T-helper 2 cell treated with Interferon-gamma antibody and Interleukin-4, amounts not matched to agents 100 ng/mL and 5 ng/mL, for 36 hours (primary cell): ENCODE measurements at regions not wholly inside any gene's neighbourhood (a gene's known extent, or its start where the extent isn't known, plus 50 kb on each side); places are given as distances from the start of the nearest gene placed in this dataset.
"Not testable (repeated sequence)": the region's sequence is repeated elsewhere in the genome, so short reads cannot be mapped to it uniquely, and the experiment has no call there.

ENCODE experiments used
- intact Hi-C: fragments of 100-400 bp; cut with micrococcal nuclease; formaldehyde crosslinking; loops from one replicate; pipeline ENCODE4 v1.15.1; 2023

- intact Hi-C loops = no loop called here
These were observed 134.8 kb upstream of the TNFSF4 start for GRCh38 chr1:173341971-173342370.

GRCh38 chr1:173342736-173343135, 134.4 kb upstream of the PRDX6 start:
- intact Hi-C loops = no loop called here

GRCh38 chr1:173344034-173344743, 132.9 kb upstream of the PRDX6 start:
- intact Hi-C loops = no loop called here

GRCh38 chr1:173347282-173347818, 129.8 kb upstream of the PRDX6 start:
- intact Hi-C loops = no loop called here

- intact Hi-C loops = loop anchor here (2.0 kb wide), 1 partner anchor 20 kb away; no protein-coding TSS in a partner anchor
These were observed 124.5 kb upstream of the PRDX6 start for GRCh38 chr1:173352635-173353034.

- intact Hi-C loops = loop anchor here (2.0 kb wide), 1 partner anchor 21 kb away; no protein-coding TSS in a partner anchor
These were observed 123.8 kb upstream of the PRDX6 start for GRCh38 chr1:173353350-173353749.

GRCh38 chr1:173354937-173355280, 122.2 kb upstream of the PRDX6 start:
- intact Hi-C loops = no loop called here

GRCh38 chr1:173355281-173356031, 121.7 kb upstream of the PRDX6 start:
- intact Hi-C loops = no loop called here

- intact Hi-C loops = no loop called here
These were observed 120.9 kb upstream of the PRDX6 start for GRCh38 chr1:173356191-173356762.

GRCh38 chr1:173360487-173361063, 116.6 kb upstream of the PRDX6 start:
- intact Hi-C loops = no loop called here

GRCh38 chr1:173362543-173362942, 114.6 kb upstream of the PRDX6 start:
- intact Hi-C loops = no loop called here

- intact Hi-C loops = no loop called here
These were observed 112.3 kb upstream of the PRDX6 start for GRCh38 chr1:173364827-173365226.

GRCh38 chr1:173365341-173365740, 111.8 kb upstream of the PRDX6 start:
- intact Hi-C loops = no loop called here

- intact Hi-C loops = no loop called here
These were observed 110.0 kb upstream of the PRDX6 start for GRCh38 chr1:173367136-173367535.

- intact Hi-C loops = not testable (repeated sequence)
These were observed 106.5 kb upstream of the PRDX6 start for GRCh38 chr1:173370586-173370985.

- intact Hi-C loops = not testable (repeated sequence)
These were observed 101.1 kb upstream of the PRDX6 start for GRCh38 chr1:173376065-173376464.

- intact Hi-C loops = no loop called here
These were observed 99.9 kb upstream of the PRDX6 start for GRCh38 chr1:173377266-173377665.

GRCh38 chr1:173383351-173383750, 93.8 kb upstream of the PRDX6 start:
- intact Hi-C loops = no loop called here

- intact Hi-C loops = no loop called here
These were observed 88.8 kb upstream of the PRDX6 start for GRCh38 chr1:173388352-173388751.

- intact Hi-C loops = no loop called here
These were observed 84.1 kb upstream of the PRDX6 start for GRCh38 chr1:173392895-173393658.

- intact Hi-C loops = no loop called here
These were observed 83.5 kb upstream of the PRDX6 start for GRCh38 chr1:173393659-173394000.
